IMR-90 (cell line): ENCODE measurements at regions not wholly inside any gene's neighbourhood (a gene's known extent, or its start where the extent isn't known, plus 50 kb on each side); places are given as distances from the start of the nearest gene placed in this dataset.

Experiments
- ATAC-seq: fragments of 200-7000 bp; cut with Tn5 transposase; 2 replicates; pipeline ENCODE4 v1.9.1; 2020; ENCODE audit warnings: low read depth, mild to moderate bottlenecking, moderate library complexity
- BruUV-seq: library from RNA; stranded (reverse); fragments of 400-500 nt; replicated peaks from 2 replicates; lab custom pipeline; 2021; lab: Mats Ljungman, UMichigan
- CTCF ChIA-PET: fragments of 300-600 bp; formaldehyde crosslinking; extraction: SDS; loops from one replicate; lab custom pipeline; 2021; ENCODE audit warnings: antibody characterized with exemption; lab: Yijun Ruan, JAX
- POLR2A ChIA-PET: fragments of 300-600 bp; sonication (Branson Sonifier 250); formaldehyde crosslinking; loops from one replicate; lab custom pipeline; 2022; ENCODE audit warnings: antibody characterized with exemption; ENCODE audit not compliant: unreplicated experiment; lab: Charles Lee
- DNase-seq: peaks from one replicate; pipeline ENCODE4 v3.0.0; 2013
- H2AFZ ChIP-seq: replicated peaks from 2 replicates; pipeline ENCODE3; 2013; ENCODE audit warnings: low read length, mild to moderate bottlenecking; ENCODE audit not compliant: poor library complexity
- H2AK5ac ChIP-seq: 2 replicates; pipeline ENCODE4 v1.6.1; 2013; ENCODE audit warnings: low read depth, low read length, inconsistent platforms
- H2AK9ac ChIP-seq: replicated peaks from 2 replicates; pipeline ENCODE3; 2013; ENCODE audit warnings: mild to moderate bottlenecking, low read depth, low read length, moderate library complexity; ENCODE audit not compliant: poor library complexity
- H2BK120ac ChIP-seq: 2 replicates; pipeline ENCODE4 v1.6.1; 2013; ENCODE audit warnings: low read depth, low read length, inconsistent platforms
- H2BK15ac ChIP-seq: 3 replicates; pipeline ENCODE4 v1.6.1; 2013; ENCODE audit warnings: low read depth, low read length, inconsistent platforms
- H2BK20ac ChIP-seq: 2 replicates; pipeline ENCODE4 v1.6.1; 2013; ENCODE audit warnings: low read depth, mild to moderate bottlenecking, inconsistent platforms, low read length, moderate library complexity
- H2BK5ac ChIP-seq: 2 replicates; pipeline ENCODE4 v1.6.1; 2013; ENCODE audit warnings: mild to moderate bottlenecking, low read depth, low read length, inconsistent platforms; ENCODE audit not compliant: poor library complexity, severe bottlenecking
- H3K14ac ChIP-seq: replicated peaks from 2 replicates; pipeline ENCODE4 v1.6.1; 2013; ENCODE audit warnings: low read depth, low read length, inconsistent platforms
- H3K18ac ChIP-seq: 2 replicates; pipeline ENCODE4 v1.6.1; 2013; ENCODE audit warnings: low read depth, low read length, control low read depth
- H3K23ac ChIP-seq: 2 replicates; pipeline ENCODE4 v1.6.1; 2013; ENCODE audit warnings: low read depth, low read length, inconsistent platforms
- H3K27ac ChIP-seq: 2 replicates; pipeline ENCODE4 v1.5.1; 2013; ENCODE audit warnings: mild to moderate bottlenecking, control low read depth, low read length; ENCODE audit not compliant: insufficient read depth
- H3K27me3 ChIP-seq: 2 replicates; pipeline ENCODE4 v1.6.1; 2013; ENCODE audit warnings: low read length; ENCODE audit not compliant: control insufficient read depth, insufficient read depth
- H3K36me3 ChIP-seq: 2 replicates; pipeline ENCODE4 v1.6.1; 2013; ENCODE audit warnings: low read length, mixed read lengths; ENCODE audit not compliant: control insufficient read depth, insufficient read depth
- H3K4ac ChIP-seq: 2 replicates; pipeline ENCODE4 v1.6.1; 2013; ENCODE audit warnings: low read depth, low read length, inconsistent platforms
- H3K4me1 ChIP-seq: 2 replicates; pipeline ENCODE4 v1.6.1; 2013; ENCODE audit warnings: low read length, mixed read lengths; ENCODE audit not compliant: control insufficient read depth, insufficient read depth
- H3K4me2 ChIP-seq: 2 replicates; pipeline ENCODE4 v1.6.1; 2013; ENCODE audit warnings: low read depth, mild to moderate bottlenecking, control low read depth, low read length, moderate library complexity
- H3K4me3 ChIP-seq: 2 replicates; pipeline ENCODE4 v1.5.1; 2013; ENCODE audit warnings: low read depth, mild to moderate bottlenecking, control low read depth, low read length, moderate library complexity; ENCODE audit not compliant: insufficient read depth
- H3K56ac ChIP-seq: 2 replicates; pipeline ENCODE4 v1.6.1; 2013; ENCODE audit warnings: low read length, inconsistent platforms; ENCODE audit not compliant: insufficient read depth; ENCODE audit errors: extremely low read depth
- H3K79me1 ChIP-seq, 2 experiments: 2 replicates each; pipeline ENCODE4 v1.6.1; 2013; ENCODE audit warnings: low read length in 2 of 2, inconsistent platforms in 1 of 2, low read depth in 1 of 2
- H3K9ac ChIP-seq: 2 replicates; pipeline ENCODE4 v1.6.1; 2013; ENCODE audit warnings: low read depth, low read length, control low read depth
- H3K9me1 ChIP-seq: 2 replicates; pipeline ENCODE4 v1.6.1; 2013; ENCODE audit warnings: low read length, inconsistent platforms; ENCODE audit not compliant: insufficient read depth
- H3K9me3 ChIP-seq: 2 replicates; pipeline ENCODE4 v1.6.1; 2013; ENCODE audit warnings: low read length; ENCODE audit not compliant: control insufficient read depth, insufficient read depth
- H4K20me1 ChIP-seq: 2 replicates; pipeline ENCODE4 v1.6.1; 2013; ENCODE audit warnings: low read length, inconsistent platforms; ENCODE audit not compliant: insufficient read depth
- H4K5ac ChIP-seq: 2 replicates; pipeline ENCODE4 v1.6.1; 2013; ENCODE audit warnings: mild to moderate bottlenecking, low read depth, low read length, control low read depth
- H4K8ac ChIP-seq, 2 experiments: 2 replicates each; pipeline ENCODE4 v1.6.1; 2013; ENCODE audit warnings: low read depth in 2 of 2, low read length in 2 of 2, control low read depth in 1 of 2, inconsistent platforms in 1 of 2
- H4K91ac ChIP-seq: 2 replicates; pipeline ENCODE4 v1.6.1; 2013; ENCODE audit warnings: low read depth, low read length, inconsistent platforms; ENCODE audit not compliant: insufficient read depth
- BHLHE40 ChIP-seq: fragments of 150-350 bp; IDR thresholded peaks from 2 replicates; pipeline ENCODE4 v1.6.1; 2016; ENCODE audit warnings: mild to moderate bottlenecking, low read depth, low read length
- CEBPB ChIP-seq: IDR thresholded peaks from 2 replicates; pipeline ENCODE4 v1.6.1; 2012; ENCODE audit warnings: low read depth, low read length, improper control_type of control experiment
- FOS ChIP-seq: fragments of 150-350 bp; IDR thresholded peaks from 2 replicates; pipeline ENCODE4 v1.6.1; 2016; ENCODE audit warnings: low read depth, low read length
- WGBS, 2 experiments: methylation state at CpG; one replicate each; pipeline versions ENCODE4 v1.1.5 to v1.1.7; 2013; ENCODE audit warnings: missing lambda C conversion rate in 2 of 2; ENCODE audit not compliant: insufficient read length in 1 of 2; ENCODE audit errors: extremely low coverage in 2 of 2; 5-methylcytosine and 5-hydroxymethylcytosine counted together
- dilution Hi-C: fragments of 300-500 bp; cut with HindIII; formaldehyde crosslinking; loops from one replicate; pipeline ENCODE4 v1.14.3; 2018; ENCODE audit warnings: low sequenced_read_pairs; ENCODE audit not compliant: unreplicated experiment
- in situ Hi-C: fragments of 300-500 bp; cut with MboI; formaldehyde crosslinking; loops from 3 replicates; pipeline ENCODE4 v1.14.3; 2019; ENCODE audit warnings: low sequenced_read_pairs, inconsistent platforms, mixed read lengths
- intact Hi-C: fragments of 100-400 bp; cut with micrococcal nuclease; formaldehyde crosslinking; loops from 2 replicates; pipeline ENCODE4 v1.10.0; 2022

DNA sequence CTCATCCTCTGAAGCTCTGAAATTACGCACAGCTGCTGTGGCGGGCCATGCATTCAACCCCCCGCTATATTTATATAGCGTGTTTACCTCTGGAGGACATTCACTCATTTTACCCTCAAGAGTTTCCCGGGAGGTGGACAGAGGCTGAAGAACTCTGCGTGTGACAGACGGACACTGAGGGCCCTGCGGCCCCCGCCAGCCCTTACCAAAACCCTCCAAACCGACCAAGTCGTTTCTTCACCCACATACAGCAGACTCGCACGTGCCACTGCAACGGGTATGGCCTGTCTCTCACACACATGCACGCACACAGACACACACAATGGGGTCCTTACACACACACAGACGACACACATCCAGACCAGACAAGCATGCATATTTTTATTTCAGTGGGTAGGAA lies 216.4 kb upstream of the FOXF1 start:
- Histone ChIP-seq H2BK5ac (peak overlapping the region; percentile 91), H3K27ac (peak overlapping the region; percentile 56), H2BK20ac (peak overlapping the region; percentile 99), H3K9me3 (no peaks in the 10 kb centered on the region), H2BK120ac (peak overlapping the region; percentile 100), H3K23ac (peak overlapping the region; percentile 95), H3K4me3 (no peak overlapping the region), H3K9ac (peak overlapping the region; percentile 48), H3K4ac (peak overlapping the region; percentile 99), H3K18ac (peak overlapping the region; percentile 78), H2BK15ac (peak overlapping the region; percentile 98), H4K8ac (peak overlapping the region; percentile 53 to 97), H3K14ac (peak overlapping the region; percentile 97), H2AK9ac (peak overlapping the region; percentile 89), H2AFZ (peak overlapping the region; percentile 79), H4K91ac (peak overlapping the region; percentile 100), H3K9me1 (peaks cover 41% of the 10 kb centered on the region), H3K4me2 (peak overlapping the region; percentile 3; the same call in 1 of the 2 replicates), H3K4me1 (peaks cover 46% of the 10 kb centered on the region), H3K36me3 (no peaks in the 10 kb centered on the region), H3K79me1 (peaks cover 8 to 57% of the 10 kb centered on the region in 2 experiments; a peak in 3 of 4 replicates), H2AK5ac (peak overlapping the region; percentile 96), H3K27me3 (no peaks in the 10 kb centered on the region), H4K5ac (peak overlapping the region; percentile 79), H3K56ac (peak overlapping the region; percentile 77), H4K20me1 (no peaks in the 10 kb centered on the region)
- in situ Hi-C loops (loop anchor here (10.0 kb wide), 1 partner anchor 69 kb away; no protein-coding TSS in a partner anchor), dilution Hi-C loops (no loop called here), intact Hi-C loops (loop anchor here (2.0 kb wide), 1 partner anchor 35 kb away; no protein-coding TSS in a partner anchor)
- ChIA-PET POLR2A (no interaction called here), CTCF (interaction anchor here (1.1 kb wide), 1 partner anchor 42 kb away, joined by 5 read pairs; no protein-coding TSS in a partner anchor)
- TF ChIP-seq CEBPB (no peak), FOS (no peak), BHLHE40 (peak; percentile 40; the same call in 1 of the 2 replicates)
- no TSS peak for BruUV-seq
- no peak for ATAC-seq
- WGBS, 2 experiments: 66% methylated on average over 11 of the region's 16 CpGs; no CpG with 5 or more reads in 1 of the 2 experiments
- no peak for DNase-seq
